IPS-20b (cell line): ENCODE measurements at regions not wholly inside any gene's neighbourhood (a gene's known extent, or its start where the extent isn't known, plus 50 kb on each side); places are given as distances from the start of the nearest gene placed in this dataset.
"Not testable (repeated sequence)": the region's sequence is repeated elsewhere in the genome, so short reads cannot be mapped to it uniquely, and the experiment has no call there.

ENCODE experiments used
- H3K27ac ChIP-seq: one replicate; pipeline ENCODE4 v1.5.1; 2013; ENCODE audit warnings: low read length
- H3K27me3 ChIP-seq: 2 replicates; pipeline ENCODE4 v1.6.1; 2013; ENCODE audit warnings: mild to moderate bottlenecking, low read length, inconsistent platforms; ENCODE audit not compliant: insufficient read depth
- H3K36me3 ChIP-seq: 2 replicates; pipeline ENCODE4 v1.6.1; 2013; ENCODE audit warnings: low read depth, mild to moderate bottlenecking, inconsistent platforms, low read length, moderate library complexity; ENCODE audit not compliant: insufficient read depth
- H3K4me1 ChIP-seq: 2 replicates; pipeline ENCODE4 v1.6.1; 2013; ENCODE audit warnings: mild to moderate bottlenecking, control low read depth, inconsistent platforms, low read length, moderate library complexity; ENCODE audit not compliant: insufficient read depth
- H3K4me3 ChIP-seq: 2 replicates; pipeline ENCODE4 v1.5.1; 2013; ENCODE audit warnings: mild to moderate bottlenecking, low read length, inconsistent platforms
- H3K9ac ChIP-seq: 2 replicates; pipeline ENCODE4 v1.6.1; 2013; ENCODE audit warnings: low read depth, mild to moderate bottlenecking, inconsistent platforms, low read length, moderate library complexity
- H3K9me3 ChIP-seq: 2 replicates; pipeline ENCODE4 v1.6.1; 2013; ENCODE audit warnings: mild to moderate bottlenecking, low read depth, low read length, inconsistent platforms; ENCODE audit not compliant: insufficient read depth

- not testable (repeated sequence) for H3K27me3 ChIP-seq, H3K27ac ChIP-seq
These were observed 52.4 kb upstream of the JARID2 start for GRCh38 chr6:15193451-15193850.

DNA sequence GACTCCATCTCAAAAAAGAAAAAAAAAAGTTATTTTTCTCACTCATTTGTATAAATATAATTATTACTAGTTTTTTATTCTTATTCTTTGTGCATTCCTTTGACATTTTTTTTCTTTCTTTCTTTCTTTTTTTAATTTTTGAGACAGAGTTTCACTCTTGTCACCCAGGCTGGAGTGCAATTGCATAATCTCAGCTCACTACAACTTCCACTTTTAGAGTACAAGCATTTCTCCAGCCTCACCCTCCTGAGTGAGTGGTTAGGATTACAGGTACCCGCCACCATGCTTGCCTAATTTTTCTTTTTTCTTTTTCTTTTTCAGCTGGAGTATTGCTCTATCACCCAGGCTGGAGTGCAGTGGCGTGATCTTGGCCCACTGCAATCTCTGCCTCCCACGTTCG is 51.4 kb upstream of the JARID2 start:
- Histone ChIP-seq H3K4me3 (no peak overlapping the region), H3K9ac (no peak overlapping the region), H3K27ac (no peak overlapping the region), H3K36me3 (no peaks in the 10 kb centered on the region), H3K4me1 (no peaks in the 10 kb centered on the region), H3K9me3 (no peaks in the 10 kb centered on the region), H3K27me3 (no peaks in the 10 kb centered on the region)

More at GRCh38 chr6:15193451-15193850, 52.4 kb upstream of the JARID2 start:
- not testable (repeated sequence) for H3K36me3 ChIP-seq, H3K9me3 ChIP-seq, H3K4me3 ChIP-seq, H3K4me1 ChIP-seq, H3K9ac ChIP-seq
